ENCODE measurements at regions not wholly inside any gene's neighbourhood (a gene's known extent, or its start where the extent isn't known, plus 50 kb on each side); places are given as distances from the start of the nearest gene placed in this dataset.
"Not testable (repeated sequence)": the region's sequence is repeated elsewhere in the genome, so short reads cannot be mapped to it uniquely, and the experiment has no call there.

DNA sequence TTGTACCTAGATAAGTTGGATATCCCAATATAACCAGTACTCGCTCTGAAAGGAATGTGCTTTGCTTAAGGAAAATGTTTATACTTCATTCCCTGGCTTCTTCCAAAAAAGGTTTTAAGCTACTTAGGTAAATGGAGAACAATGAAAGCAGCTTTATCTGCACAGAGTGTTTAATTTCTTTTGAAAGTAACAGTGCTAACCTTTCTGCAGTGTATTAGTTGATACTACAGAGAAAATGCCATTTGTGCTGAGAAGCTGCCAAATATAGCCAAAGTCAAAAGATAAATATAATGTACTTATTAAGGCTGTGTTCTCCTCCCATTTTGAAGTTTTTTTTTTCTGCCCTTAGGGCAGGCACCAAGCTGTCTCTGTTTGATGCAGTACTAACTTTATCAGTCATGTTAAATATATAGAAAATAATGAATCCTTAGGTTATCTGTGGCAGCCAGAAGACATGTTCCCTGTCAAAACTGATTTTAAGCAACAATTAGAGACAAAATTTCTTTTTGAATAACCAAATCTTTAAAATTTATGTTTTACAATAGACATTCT, 145.4 kb upstream of the KITLG start:
- DNase-seq (ENCODE audit: low spot score): no peak
- TF ChIP-seq, protein P1, sequence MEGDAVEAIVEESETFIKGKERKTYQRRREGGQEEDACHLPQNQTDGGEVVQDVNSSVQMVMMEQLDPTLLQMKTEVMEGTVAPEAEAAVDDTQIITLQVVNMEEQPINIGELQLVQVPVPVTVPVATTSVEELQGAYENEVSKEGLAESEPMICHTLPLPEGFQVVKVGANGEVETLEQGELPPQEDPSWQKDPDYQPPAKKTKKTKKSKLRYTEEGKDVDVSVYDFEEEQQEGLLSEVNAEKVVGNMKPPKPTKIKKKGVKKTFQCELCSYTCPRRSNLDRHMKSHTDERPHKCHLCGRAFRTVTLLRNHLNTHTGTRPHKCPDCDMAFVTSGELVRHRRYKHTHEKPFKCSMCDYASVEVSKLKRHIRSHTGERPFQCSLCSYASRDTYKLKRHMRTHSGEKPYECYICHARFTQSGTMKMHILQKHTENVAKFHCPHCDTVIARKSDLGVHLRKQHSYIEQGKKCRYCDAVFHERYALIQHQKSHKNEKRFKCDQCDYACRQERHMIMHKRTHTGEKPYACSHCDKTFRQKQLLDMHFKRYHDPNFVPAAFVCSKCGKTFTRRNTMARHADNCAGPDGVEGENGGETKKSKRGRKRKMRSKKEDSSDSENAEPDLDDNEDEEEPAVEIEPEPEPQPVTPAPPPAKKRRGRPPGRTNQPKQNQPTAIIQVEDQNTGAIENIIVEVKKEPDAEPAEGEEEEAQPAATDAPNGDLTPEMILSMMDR (IDR thresholded peaks at IDR 0.05; ENCODE audit: extremely low read depth, missing control alignments): no peak

DNA sequence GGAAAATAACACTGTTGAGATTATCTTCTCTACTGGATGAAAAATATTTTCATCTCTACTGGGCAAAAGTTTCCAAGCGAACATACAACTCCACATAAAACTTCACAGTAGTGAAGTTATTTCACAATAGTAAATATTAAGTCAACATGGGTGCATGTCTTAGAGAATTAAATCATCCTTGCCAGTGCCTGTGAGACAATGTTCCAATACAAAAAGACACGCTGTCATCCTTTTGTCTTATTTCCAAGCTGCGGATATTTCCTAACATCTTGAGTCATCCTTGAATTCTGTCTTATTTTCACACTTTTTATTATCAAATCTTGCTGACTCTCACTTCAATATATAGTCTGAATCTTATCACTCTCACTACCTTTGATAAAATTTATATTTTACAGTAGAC, 142.9 kb upstream of the KITLG start:
- no peak for DNase-seq (ENCODE audit: low spot score)
- TF ChIP-seq, protein P1 (IDR thresholded peaks at IDR 0.05; ENCODE audit: extremely low read depth, missing control alignments): no peak

DNA sequence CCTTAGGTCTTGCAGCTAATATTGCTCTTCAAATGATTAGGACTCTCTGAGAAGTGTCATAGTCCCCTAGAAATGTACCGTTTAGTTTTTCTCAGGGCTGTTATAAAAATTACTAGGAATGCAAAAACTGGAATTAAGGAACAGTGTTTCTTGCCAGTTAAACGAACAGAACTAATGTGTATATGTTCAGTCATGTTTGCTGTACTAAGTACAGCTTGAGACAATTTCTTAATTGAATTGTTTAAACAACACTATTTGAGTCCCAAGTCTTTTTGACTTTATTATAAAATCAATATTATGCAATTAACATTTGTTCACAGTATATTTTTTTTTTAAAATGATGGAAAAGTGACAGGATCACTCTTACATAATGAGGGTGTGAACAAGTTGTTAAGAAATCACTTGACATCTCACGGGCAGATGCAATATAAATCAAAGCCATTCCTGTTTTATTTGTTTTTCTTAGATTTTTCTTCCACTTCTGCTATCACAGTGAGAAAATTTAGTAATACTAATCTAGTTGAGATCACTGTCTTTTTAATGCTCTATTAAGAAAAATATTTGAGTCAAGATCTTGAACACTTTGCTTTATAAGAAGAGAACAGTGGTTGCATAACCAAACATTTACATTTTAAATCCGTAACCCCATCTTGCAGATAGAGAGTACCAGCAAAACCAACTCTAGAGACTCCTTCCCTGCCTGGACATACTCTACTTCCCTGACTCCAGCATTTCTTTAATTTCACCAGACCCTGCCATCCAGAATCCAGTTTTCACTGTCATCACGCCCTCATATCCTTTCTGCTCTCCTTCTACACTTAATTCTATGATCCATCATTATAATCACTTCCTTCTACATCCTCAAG, 140.7 kb upstream of the KITLG start:
- TF ChIP-seq, protein P1 (IDR thresholded peaks at IDR 0.05; ENCODE audit: extremely low read depth, missing control alignments): no peak
- no peak for DNase-seq (ENCODE audit: low spot score)

DNA sequence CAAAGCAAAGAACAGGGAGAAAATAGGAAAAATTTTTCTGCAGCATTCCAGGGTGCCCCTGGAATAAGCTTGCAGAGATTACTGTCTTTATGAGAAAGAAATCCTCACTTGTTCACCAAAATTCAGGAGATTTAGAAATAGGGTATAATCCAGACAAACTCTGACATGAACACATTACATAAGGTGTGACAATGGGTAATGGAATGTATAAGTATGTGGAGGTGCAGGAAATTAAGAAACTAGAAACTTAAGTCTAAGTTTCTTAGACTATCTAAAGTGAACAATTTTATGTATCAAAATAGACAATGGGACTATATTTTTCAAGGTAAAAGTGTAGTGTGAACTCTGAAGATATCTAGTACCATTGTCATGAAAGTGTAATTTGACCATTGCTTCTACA, 140.0 kb upstream of the KITLG start:
- TF ChIP-seq, protein P1 (IDR thresholded peaks at IDR 0.05; ENCODE audit: extremely low read depth, missing control alignments): no peak
- DNase-seq (ENCODE audit: low spot score): no peak

DNA sequence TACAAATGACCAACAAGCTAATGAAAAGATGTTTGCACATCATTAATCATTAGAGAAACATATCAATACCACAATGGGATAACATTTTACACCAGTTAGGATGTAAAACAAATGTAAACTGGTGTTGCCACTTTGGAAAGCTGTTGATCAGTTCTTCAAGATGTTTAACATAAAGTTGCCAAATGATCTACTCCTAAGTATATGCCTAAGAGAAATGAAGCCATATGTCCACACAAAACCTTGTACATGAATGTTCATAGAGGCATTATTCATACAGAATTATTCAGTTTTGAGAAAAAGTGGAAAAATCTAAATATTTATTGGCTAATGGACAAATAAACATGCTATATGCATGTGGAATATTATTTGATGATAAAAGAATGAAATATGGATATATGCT, 136.9 kb upstream of the KITLG start:
- no peak for DNase-seq (ENCODE audit: low spot score)
- TF ChIP-seq, protein P1 (IDR thresholded peaks at IDR 0.05; ENCODE audit: extremely low read depth, missing control alignments): no peak

DNA sequence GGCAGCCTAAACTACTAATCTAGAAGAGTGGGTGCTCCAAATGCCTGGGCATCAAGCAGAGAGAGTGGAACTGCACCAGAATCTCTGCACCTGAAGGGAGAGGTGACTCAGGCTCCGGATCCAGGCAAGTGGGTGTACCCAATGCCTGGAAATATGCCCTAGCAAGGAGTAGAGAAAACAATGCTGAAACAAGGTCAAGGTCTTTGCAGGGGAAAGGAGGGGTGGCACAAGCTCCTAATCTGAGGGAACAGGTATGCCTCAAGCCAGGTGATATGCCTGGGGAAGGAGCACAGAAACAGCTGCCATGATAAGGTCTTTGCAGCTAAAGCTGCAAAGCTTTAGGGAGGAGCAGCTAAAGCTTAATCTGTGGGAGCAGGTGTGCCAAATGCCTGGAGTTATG, 136.0 kb upstream of the KITLG start:
- DNase-seq (ENCODE audit: low spot score): no peak

DNA sequence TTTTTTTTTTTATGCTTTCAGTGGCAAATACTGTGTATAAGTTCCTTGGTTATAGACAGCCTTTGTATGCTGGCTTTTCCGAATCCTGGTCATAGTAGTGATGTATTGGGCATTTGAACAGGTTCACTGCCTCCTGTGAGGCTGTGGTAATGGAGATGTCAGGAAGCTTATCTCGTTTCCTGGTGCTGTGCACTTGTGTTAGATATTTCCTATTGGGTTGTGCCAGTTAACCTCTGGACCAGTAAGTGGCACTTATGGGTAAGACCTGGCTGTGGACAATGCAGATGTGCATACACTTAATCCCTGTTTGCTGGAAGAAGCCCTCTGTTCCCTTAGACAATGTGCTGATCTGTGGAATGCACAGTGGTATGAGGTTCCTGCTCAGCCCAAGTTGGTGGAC, 135.4 kb upstream of the KITLG start:
- TF ChIP-seq, protein P1 (IDR thresholded peaks at IDR 0.05; ENCODE audit: extremely low read depth, missing control alignments): no peak
- no peak for DNase-seq (ENCODE audit: low spot score)

More for the DNA sequence above, 136.0 kb upstream of the KITLG start:
- TF ChIP-seq, protein P1 (IDR thresholded peaks at IDR 0.05; ENCODE audit: extremely low read depth, missing control alignments): no peak

DNA sequence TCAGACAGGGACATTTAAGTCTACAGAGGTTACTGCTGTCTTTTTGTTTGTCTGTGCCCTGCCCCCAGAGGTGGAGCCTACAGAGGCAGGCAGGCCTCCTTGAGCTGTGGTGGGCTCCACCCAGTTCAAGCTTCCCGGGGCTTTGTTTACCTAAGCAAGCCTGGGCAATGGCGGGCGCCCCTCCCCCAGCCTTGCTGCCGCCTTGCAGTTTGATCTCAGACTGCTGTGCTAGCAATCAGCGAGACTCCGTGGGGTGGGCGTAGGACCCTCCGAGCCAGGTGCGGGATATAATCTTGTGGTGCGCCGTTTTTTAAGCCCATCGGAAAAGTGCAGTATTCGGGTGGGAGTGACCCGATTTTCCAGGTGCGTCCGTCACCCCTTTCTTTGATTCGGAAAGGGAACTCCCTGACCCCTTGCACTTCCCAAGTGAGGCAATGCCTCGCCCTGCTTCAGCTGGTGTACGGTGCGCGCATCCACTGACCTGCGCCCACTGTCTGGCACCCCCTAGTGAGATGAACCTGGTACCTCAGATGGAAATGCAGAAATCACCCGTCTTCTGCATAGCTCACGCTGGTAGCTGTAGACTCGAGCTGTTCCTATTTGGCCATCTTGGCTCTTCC, 134.1 kb upstream of the KITLG start:
- DNase-seq (ENCODE audit: low spot score): not testable (repeated sequence)

Data from GM20000 (cell line).